Tibial artery (tissue), 4 donors: ENCODE measurements at regions not wholly inside any gene's neighbourhood (a gene's known extent, or its start where the extent isn't known, plus 50 kb on each side); places are given as distances from the start of the nearest gene placed in this dataset.
"Not testable (repeated sequence)": the region's sequence is repeated elsewhere in the genome, so short reads cannot be mapped to it uniquely, and the experiment has no call there.

Experiments
- DNase-seq, 2 donors: peaks; one replicate each; pipeline ENCODE4 v3.0.0-alpha.2; 2019
- H3K27ac ChIP-seq, 2 donors: fragments of 200-600 bp; sonication (generic) in 1 of 2; 1 replicate in 1 of 2; 2 replicates in 1 of 2; pipeline ENCODE4 v1.5.1; 2018 to 2019; ENCODE audit warnings: mild to moderate bottlenecking in 1 of 2
- H3K27me3 ChIP-seq, 2 donors: fragments of 200-600 bp; sonication (generic) in 1 of 2; one replicate each; pipeline versions ENCODE4 v1.5.1 to v1.6.0; 2016 to 2019
- H3K36me3 ChIP-seq, 3 donors: fragments of 200-600 bp; sonication (generic) in 2 of 3; one replicate each; pipeline ENCODE4 v1.5.1; 2016 to 2019; ENCODE audit warnings: mild to moderate bottlenecking in 2 of 3
- H3K4me1 ChIP-seq, 4 donors: fragments of 200-600 bp; sonication (generic) in 2 of 4; 1 replicate in 3 of 4; 2 replicates in 1 of 4; pipeline ENCODE4 v1.5.1; 2016 to 2019
- H3K4me3 ChIP-seq, 2 donors: fragments of 200-600 bp; sonication (generic) in 1 of 2; 1 replicate in 1 of 2; 2 replicates in 1 of 2; pipeline ENCODE4 v1.5.1; 2018 to 2019; ENCODE audit warnings: mild to moderate bottlenecking in 2 of 2
- H3K9me3 ChIP-seq, 3 donors: fragments of 200-600 bp; sonication (generic) in 1 of 3; one replicate each; pipeline ENCODE4 v1.5.1; 2016 to 2019
- intact Hi-C: fragments of 100-400 bp; cut with DNase I; formaldehyde crosslinking; loops from one replicate; pipeline ENCODE4 v1.15.0; 2023; ENCODE audit warnings: low total_unique reads
- TF ChIP-seq, protein P1 (sequence below), 2 experiments: fragments of 200-600 bp in 1 of 2; fragments of 450-650 bp in 1 of 2; IDR thresholded peaks; one replicate each; pipeline ENCODE4 v1.5.1; 2017 to 2019; ENCODE audit warnings: antibody characterized with exemption in 2 of 2, mild to moderate bottlenecking in 1 of 2, moderate library complexity in 1 of 2

DNA sequence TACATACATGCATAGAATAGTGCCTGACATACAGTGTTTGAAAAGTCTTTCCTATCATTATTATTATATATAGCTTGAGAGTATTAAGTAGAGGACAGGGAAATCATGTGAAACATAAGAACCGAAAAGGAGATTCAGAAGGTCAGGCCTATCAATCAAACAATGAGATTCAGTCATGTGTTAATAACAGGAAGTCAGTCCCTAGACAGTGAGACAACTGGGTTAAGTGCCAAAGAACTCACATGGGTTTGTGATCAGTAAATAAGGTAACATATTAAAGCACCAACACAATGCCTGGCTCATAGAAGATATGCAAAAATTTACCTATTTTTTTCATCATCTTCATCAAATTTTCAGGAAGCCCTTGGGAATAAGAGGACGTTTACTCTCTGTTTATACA is 174.3 kb upstream of the FAT3 start:
- H3K9me3 ChIP-seq: no peaks in the 10 kb centered on the region
- TF ChIP-seq, protein P1, sequence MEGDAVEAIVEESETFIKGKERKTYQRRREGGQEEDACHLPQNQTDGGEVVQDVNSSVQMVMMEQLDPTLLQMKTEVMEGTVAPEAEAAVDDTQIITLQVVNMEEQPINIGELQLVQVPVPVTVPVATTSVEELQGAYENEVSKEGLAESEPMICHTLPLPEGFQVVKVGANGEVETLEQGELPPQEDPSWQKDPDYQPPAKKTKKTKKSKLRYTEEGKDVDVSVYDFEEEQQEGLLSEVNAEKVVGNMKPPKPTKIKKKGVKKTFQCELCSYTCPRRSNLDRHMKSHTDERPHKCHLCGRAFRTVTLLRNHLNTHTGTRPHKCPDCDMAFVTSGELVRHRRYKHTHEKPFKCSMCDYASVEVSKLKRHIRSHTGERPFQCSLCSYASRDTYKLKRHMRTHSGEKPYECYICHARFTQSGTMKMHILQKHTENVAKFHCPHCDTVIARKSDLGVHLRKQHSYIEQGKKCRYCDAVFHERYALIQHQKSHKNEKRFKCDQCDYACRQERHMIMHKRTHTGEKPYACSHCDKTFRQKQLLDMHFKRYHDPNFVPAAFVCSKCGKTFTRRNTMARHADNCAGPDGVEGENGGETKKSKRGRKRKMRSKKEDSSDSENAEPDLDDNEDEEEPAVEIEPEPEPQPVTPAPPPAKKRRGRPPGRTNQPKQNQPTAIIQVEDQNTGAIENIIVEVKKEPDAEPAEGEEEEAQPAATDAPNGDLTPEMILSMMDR (IDR thresholded peaks at IDR 0.05): no peak
- intact Hi-C loops: no loop called here
- H3K4me3 ChIP-seq: no peak overlapping the region
- H3K4me1 ChIP-seq: no peaks in the 10 kb centered on the region
- DNase-seq: no peak
- H3K36me3 ChIP-seq: no peaks in the 10 kb centered on the region
- H3K27me3 ChIP-seq: no peaks in the 10 kb centered on the region
- no peak overlapping the region for H3K27ac ChIP-seq

DNA sequence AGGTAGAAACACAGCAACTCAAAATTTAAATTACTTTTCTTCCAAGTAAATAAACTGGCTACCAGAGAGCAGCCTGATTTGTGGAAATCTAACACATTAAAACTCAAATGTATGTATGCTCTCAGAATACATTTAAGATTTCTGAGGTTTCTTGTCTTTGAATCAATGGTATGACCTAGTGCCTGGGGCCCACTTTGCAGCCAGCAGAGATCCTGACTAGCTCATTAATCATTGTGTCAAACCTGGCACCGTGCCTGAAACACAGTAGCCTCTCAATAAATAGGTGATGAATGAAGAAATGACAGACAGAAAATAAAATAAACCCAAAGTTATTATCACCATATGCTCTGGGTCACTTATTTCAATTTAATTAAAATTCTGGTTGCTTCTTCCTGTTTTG is 176.2 kb upstream of the FAT3 start:
- DNase-seq: no peak
- TF ChIP-seq, protein P1 (IDR thresholded peaks at IDR 0.05): no peak
- Histone ChIP-seq H3K4me1 (no peaks in the 10 kb centered on the region), H3K27ac (no peak overlapping the region), H3K36me3 (no peaks in the 10 kb centered on the region), H3K27me3 (no peaks in the 10 kb centered on the region), H3K9me3 (no peaks in the 10 kb centered on the region), H3K4me3 (no peak overlapping the region)
- intact Hi-C loops: no loop called here

DNA sequence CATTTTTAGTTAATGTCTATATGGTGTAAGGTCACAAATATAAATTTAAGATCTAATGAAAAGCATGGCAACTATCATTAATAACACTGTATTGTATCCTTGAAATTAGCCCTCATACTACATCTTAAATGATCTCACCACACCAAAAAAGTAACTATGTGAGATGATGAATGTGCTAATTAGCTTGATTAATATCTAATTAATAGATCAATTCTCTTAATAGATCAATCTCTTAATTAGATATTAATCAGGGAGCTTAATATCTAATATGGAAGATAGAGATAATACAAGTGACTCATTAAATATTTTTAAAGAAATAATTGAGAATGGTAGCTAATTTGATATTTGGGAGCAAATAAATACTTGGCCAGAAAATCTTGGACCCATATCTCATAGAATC is 178.5 kb upstream of the FAT3 start:
- intact Hi-C loops: no loop called here
- TF ChIP-seq, protein P1 (IDR thresholded peaks at IDR 0.05): no peak
- H3K36me3 ChIP-seq: no peaks in the 10 kb centered on the region
- no peak overlapping the region for H3K4me3 ChIP-seq
- H3K27me3 ChIP-seq: no peaks in the 10 kb centered on the region
- DNase-seq: no peak
- H3K27ac ChIP-seq: no peak overlapping the region
- H3K4me1 ChIP-seq: no peaks in the 10 kb centered on the region
- no peaks in the 10 kb centered on the region for H3K9me3 ChIP-seq

DNA sequence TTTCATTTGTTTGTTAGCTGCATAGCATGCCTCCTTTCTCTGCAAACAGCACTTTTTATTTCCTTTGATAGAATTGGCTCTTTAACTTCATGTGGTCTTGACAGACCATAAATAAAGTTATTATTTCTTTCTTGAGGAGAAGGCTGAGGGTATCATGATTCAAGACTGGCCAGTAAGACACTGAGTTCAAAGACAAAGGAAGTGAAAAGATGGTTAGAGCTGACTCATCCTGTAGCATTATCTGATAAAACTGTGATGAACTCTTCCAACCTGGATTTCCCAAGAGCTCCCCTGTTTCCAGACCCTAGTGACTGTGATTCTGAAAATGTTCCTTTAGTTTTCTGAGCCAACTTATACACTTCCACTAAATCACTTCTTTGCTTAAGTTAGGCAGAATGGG is 179.3 kb upstream of the FAT3 start:
- Histone ChIP-seq H3K4me1 (no peaks in the 10 kb centered on the region), H3K9me3 (no peaks in the 10 kb centered on the region), H3K27me3 (no peaks in the 10 kb centered on the region), H3K4me3 (no peak overlapping the region), H3K27ac (no peak overlapping the region), H3K36me3 (no peaks in the 10 kb centered on the region)
- TF ChIP-seq, protein P1 (IDR thresholded peaks at IDR 0.05): no peak
- no peak for DNase-seq
- intact Hi-C loops: no loop called here

DNA sequence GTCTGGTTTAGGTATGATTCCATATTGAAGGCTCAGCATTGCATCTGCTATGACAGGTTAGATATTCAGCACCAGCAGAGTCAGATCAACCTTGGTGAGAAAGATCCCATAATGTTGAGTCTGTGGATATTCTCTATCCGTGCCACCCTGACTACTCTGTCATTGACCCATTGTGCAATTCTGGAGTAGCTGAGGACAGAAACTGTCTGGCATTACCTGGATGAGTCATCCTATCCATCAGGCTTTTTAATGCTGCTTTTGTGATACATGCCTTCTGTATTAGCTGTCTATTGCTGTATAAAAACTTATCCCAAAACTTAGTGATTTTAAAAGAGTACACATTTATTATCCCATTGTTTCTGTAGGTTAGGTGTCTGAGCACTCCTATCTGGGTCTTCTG is 189.1 kb upstream of the FAT3 start:
- Histone ChIP-seq H3K36me3 (no peaks in the 10 kb centered on the region), H3K27me3 (no peaks in the 10 kb centered on the region), H3K4me3 (no peak overlapping the region), H3K9me3 (no peaks in the 10 kb centered on the region), H3K27ac (no peak overlapping the region), H3K4me1 (no peaks in the 10 kb centered on the region)
- TF ChIP-seq, protein P1 (IDR thresholded peaks at IDR 0.05): no peak
- intact Hi-C loops: no loop called here
- no peak for DNase-seq

DNA sequence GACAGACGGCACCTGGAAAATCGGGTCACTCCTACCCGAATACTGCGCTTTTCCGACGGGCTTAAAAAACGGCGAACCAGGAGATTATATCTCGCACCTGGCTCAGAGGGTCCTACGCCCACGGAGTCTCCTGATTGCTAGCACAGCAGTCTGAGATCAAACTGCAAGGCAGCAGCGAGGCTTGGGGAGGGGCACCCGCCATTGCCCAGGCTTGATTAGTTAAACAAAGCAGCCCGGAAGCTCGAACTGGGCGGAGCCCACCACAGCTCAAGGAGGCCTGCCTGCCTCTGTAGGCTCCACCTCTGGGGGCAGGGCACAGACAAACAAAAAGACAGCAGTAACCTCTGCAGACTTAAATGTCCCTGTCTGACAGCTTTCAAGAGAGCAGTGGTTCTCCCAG is 197.5 kb upstream of the FAT3 start:
- DNase-seq, intact Hi-C loops: not testable (repeated sequence)

More for the DNA sequence above, 197.5 kb upstream of the FAT3 start:
- not testable (repeated sequence) for H3K4me3 ChIP-seq, H3K27ac ChIP-seq, H3K27me3 ChIP-seq, H3K9me3 ChIP-seq, H3K4me1 ChIP-seq, H3K36me3 ChIP-seq
